SU-DHL-6 (cell line): ENCODE measurements at regions not wholly inside any gene's neighbourhood (a gene's known extent, or its start where the extent isn't known, plus 50 kb on each side); places are given as distances from the start of the nearest gene placed in this dataset.

Experiments
- EZH2phosphoT487 ChIP-seq: fragments of 200-600 bp; sonication (generic), shearing (Covaris generic); conservative IDR thresholded peaks from 2 replicates; pipeline ENCODE4 v1.6.1; 2018; ENCODE audit warnings: mild to moderate bottlenecking, antibody characterized with exemption, low read length, moderate library complexity, mixed read lengths
- TF ChIP-seq, protein P1 (sequence below): fragments of 200-600 bp; sonication (generic); IDR thresholded peaks from one replicate; pipeline ENCODE4 v1.5.1; 2017; ENCODE audit warnings: antibody characterized with exemption, mild to moderate bottlenecking, low read length, moderate library complexity; ENCODE audit not compliant: insufficient read depth, poor library complexity, severe bottlenecking

DNA sequence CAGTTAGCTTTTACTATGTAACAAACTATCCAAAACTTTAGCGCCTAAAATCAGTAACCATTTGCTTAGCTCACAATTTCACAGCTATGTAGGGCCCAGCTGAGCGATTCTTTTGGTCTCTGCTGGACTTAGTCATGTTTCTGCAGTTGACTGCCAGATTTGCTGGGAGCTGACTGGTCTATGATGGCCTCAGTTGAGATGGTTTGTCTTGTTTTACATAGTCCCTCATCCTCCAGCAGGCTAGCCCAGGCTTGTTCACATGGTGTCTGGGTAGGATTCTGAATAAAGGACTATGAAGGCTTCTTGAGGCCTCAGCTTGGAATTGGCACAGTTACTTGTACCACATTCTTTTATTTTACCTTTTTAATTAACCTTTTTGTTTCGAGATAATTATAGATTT is 247.8 kb upstream of the CHD6 start:
- TF ChIP-seq, protein P1, sequence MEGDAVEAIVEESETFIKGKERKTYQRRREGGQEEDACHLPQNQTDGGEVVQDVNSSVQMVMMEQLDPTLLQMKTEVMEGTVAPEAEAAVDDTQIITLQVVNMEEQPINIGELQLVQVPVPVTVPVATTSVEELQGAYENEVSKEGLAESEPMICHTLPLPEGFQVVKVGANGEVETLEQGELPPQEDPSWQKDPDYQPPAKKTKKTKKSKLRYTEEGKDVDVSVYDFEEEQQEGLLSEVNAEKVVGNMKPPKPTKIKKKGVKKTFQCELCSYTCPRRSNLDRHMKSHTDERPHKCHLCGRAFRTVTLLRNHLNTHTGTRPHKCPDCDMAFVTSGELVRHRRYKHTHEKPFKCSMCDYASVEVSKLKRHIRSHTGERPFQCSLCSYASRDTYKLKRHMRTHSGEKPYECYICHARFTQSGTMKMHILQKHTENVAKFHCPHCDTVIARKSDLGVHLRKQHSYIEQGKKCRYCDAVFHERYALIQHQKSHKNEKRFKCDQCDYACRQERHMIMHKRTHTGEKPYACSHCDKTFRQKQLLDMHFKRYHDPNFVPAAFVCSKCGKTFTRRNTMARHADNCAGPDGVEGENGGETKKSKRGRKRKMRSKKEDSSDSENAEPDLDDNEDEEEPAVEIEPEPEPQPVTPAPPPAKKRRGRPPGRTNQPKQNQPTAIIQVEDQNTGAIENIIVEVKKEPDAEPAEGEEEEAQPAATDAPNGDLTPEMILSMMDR: no peak
- no peak for TF ChIP-seq EZH2phosphoT487
